Cardiac septum (tissue), 1 donor: ENCODE measurements at regions not wholly inside any gene's neighbourhood (a gene's known extent, or its start where the extent isn't known, plus 50 kb on each side); places are given as distances from the start of the nearest gene placed in this dataset.

Experiments used
- DNase-seq: peaks from one replicate; pipeline ENCODE4 v3.0.0-alpha.2; 2020; ENCODE audit warnings: low spot score
- intact Hi-C: fragments of 100-400 bp; cut with DNase I; formaldehyde crosslinking; loops from one replicate; pipeline ENCODE4 v1.14.0; 2022
- donor health status: DM: no; HTN: no; CAD: no.

- intact Hi-C loops: no loop called here
- DNase-seq: no peak
Observed at GRCh38 chr2:45130736-45131135, 121.5 kb upstream of the SIX2 start.

- DNase-seq: no peak
- intact Hi-C loops: no loop called here
Observed at GRCh38 chr2:45128580-45128997, 119.3 kb upstream of the SIX2 start.

DNA sequence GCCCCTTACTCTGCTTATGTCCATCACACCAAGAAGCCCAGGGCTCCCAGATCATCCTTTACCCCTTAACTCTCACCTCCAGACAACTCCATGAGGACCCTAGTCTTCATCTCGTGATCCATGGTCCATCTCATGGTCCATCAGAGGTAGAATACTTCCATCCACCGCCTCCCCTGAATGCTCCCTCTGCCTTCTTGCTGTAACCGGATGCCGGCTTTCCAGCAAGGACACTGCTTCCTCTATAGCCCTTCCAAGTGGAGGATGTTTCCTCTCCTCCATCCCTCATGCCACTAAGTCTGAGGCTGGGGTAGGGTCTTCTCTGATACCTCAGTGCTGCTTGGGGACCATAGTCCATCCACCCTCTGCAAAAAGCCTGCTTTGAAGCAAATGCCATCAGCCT, 118.6 kb upstream of the SIX2 start:
- intact Hi-C loops: no loop called here
- DNase-seq: no peak

DNA sequence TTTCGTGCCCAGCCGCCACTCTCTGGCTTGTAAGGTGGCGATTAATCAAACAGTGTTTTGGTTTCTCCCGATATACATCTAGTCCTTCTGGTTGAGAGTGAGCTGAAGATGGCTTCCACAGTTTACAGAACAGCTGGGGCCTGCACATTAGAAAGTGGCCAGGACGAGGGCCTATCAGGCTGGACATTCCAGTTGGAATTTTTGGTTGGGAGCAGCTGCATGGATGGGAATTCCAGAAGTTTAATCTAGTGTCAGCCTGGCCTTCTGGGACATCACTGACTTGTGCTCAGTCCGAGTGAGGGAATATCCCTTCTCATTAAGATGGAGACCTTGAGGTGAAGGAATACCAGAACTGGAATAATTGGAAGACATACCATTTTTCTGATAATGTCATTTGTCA, 118.1 kb upstream of the SIX2 start:
- DNase-seq: no peak
- intact Hi-C loops: no loop called here

- DNase-seq: no peak
- intact Hi-C loops: no loop called here
Observed at GRCh38 chr2:45125232-45125631, 116.0 kb upstream of the SIX2 start.

DNA sequence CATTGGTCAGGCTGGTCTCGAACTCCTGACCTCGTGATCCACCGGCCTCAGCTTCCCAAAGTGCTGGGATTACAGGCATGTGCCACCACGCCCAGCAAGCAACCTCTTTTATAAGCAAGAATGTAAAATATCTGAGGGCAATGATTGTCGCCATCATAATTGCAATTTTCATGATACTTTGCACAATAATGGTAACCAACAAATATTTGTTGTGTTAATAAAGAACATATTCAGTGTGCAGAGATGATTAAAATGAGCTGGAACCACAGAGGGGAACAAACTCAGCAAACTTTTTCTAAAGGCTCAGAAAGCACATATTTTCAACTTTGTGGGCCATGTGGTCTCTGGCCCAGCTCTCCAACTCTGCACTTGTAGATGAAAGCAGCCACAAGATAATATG, 115.2 kb upstream of the SIX2 start:
- no peak for DNase-seq
- intact Hi-C loops: no loop called here

GRCh38 chr2:45123521-45124191, 114.4 kb upstream of the SIX2 start:
- intact Hi-C loops: no loop called here
- no peak for DNase-seq

- intact Hi-C loops: no loop called here
- DNase-seq: no peak
Observed at GRCh38 chr2:45123065-45123464, 113.8 kb upstream of the SIX2 start.

DNA sequence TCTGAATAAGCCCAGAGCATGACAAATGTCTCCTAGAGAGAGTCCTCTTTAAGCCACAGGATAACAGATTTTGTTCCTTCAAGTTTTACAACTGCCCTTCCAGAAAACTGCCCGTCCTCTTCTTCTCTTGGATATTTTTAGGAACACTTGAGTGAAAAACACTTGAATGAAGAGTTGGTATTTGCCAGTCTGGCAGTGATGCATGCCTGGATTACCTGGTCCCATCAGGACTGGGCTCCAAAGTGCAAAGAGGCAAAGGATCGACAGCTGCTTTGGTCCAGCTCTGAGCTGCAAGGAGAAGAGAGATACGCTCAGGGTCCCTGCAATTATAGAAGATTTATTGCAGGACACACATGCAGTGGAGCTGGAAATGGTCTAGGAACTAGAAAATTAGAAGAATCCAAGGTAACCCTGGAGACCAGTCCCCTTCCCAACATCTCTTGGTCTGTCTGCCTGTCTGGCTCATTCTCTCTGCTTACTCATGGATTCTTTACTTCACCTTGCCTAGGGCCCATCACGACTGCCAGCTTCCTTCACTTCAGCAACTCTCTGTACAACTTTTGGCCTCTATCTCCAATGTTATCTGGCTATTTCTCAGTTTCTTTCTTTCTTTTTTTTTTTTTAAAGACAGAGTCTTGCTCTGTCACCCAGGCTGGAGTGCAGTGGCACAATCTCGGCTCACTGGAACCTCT, 112.1 kb upstream of the SIX2 start:
- intact Hi-C loops: no loop called here
- no peak for DNase-seq

DNA sequence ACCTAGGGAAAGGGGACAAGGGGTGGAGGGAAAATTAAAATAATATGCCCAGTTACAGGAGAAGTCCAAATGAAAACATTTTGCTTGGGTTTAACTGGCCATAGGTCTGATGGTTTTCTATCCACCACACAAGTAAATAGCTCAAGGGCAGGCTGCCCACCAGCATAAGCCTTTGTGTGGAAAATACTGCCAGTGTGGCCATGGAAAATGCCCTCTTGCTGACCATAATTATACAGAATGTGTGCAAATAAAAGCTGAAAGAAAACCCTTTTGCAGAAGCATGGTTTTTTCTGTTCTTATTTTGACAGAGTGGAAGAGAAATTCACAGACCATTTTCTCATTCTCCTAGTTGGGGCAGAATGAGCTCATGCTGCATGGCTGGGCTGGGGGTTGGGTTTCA, 111.3 kb upstream of the SIX2 start:
- intact Hi-C loops: no loop called here
- DNase-seq: no peak

DNA sequence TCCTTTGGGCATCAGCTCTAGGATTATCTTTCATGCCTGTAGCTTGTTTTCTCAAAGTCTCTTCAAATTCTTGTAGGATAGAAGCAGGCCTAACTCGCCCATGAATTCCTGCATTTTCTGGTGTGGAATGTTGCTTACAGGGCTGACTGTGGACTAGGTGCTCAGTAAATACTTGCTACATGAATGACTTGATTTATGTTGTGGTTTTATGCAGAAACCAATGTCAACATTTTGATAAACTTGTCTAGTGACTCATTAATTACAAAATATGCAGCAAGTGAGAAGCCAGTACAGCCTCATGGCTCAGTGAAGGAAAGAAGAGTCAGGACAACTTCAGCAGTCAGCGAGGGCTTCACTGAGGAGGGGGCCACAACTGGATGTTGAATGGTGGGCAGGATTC, 110.6 kb upstream of the SIX2 start:
- intact Hi-C loops: no loop called here
- DNase-seq: no peak

- intact Hi-C loops: no loop called here
- no peak for DNase-seq
Observed at GRCh38 chr2:45119038-45119437, 109.8 kb upstream of the SIX2 start.

- intact Hi-C loops: no loop called here
- DNase-seq: no peak
Observed at GRCh38 chr2:45117383-45117782, 108.1 kb upstream of the SIX2 start.

GRCh38 chr2:45115181-45115580, 105.9 kb upstream of the SIX2 start:
- intact Hi-C loops: no loop called here
- DNase-seq: no peak

DNA sequence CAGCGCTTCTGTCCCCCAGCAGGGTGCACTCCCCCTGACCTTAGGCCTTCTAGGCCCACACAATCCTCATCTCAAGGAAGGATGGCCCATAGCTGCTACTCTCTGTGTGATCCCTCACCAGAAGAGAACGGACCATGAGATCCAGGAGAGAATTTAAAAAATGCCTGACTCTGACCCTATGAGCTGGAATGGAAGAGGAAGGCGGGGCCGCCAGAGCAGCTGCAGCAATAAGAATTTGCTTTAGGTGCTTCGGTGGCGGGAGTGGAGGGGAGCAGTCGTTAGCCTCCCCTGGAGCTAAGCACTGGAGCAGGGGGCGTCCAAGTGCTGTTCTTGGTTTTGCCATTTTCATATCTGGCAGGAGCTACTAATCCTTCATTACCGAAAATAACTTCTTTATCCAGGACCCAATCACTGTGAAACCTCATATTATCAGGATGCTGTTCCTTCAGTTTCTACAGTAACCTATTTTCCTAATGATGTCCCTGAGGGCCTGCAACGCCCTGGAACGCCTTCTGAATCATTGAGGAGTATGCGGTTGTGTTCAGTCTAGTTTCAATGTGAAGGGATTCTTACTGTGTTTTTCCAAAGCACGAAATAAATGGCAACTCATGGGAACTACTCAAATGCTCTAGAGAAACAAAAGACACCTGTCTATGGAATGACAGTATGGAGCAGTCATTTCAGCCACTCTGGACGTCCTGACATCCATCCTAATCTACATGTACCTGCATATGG, 105.1 kb upstream of the SIX2 start:
- intact Hi-C loops: no loop called here
- no peak for DNase-seq

- intact Hi-C loops: no loop called here
- DNase-seq: no peak
Observed at GRCh38 chr2:45112750-45113149, 103.5 kb upstream of the SIX2 start.

DNA sequence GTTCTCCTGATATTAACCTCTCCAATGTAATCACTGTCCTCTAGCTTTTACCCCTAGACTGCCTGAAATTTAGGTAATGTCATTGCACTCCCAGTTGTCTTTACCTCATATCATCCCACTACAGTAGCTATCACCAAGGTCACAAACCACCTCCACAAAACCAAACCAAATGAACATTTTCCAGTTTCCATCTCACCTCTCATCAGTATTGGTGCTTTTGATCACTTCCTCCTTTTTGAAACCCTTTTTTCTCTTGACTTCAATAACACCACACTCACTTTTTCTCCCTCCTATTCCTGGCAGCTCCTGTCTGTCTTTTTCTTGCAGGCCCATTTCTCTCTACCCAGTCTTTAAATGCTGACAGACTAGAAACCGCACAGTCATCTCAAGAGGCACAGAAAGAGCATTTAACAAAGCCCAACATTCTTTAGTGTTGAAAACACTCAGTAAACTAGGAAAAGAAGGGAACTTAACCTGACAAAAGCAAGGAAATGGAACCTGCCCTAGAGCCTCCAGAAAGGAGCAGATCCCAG, 95.9 kb upstream of the SIX2 start:
- no peak for DNase-seq

DNA sequence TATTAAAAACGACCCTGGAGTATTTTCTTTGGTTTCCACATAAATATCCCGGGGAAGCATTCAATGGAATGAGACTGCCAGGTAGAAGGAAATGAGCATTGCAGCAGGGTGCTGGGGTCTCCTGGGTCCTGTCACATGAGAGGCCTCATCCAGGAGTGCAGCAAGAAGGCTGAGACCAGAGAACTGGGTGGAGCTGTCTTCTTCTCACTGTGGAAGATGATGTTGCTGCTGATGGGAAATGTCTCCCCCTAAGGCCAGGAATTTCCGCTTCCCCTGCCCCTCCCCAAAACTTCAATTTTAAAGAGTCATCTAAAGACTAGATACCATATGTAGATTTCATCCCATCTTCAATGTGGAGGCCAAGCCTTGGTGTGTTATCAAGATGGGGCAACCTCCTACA, 95.2 kb upstream of the SIX2 start:
- no peak for DNase-seq
- intact Hi-C loops: no loop called here

More for the DNA sequence above, 95.9 kb upstream of the SIX2 start:
- intact Hi-C loops: no loop called here

DNA sequence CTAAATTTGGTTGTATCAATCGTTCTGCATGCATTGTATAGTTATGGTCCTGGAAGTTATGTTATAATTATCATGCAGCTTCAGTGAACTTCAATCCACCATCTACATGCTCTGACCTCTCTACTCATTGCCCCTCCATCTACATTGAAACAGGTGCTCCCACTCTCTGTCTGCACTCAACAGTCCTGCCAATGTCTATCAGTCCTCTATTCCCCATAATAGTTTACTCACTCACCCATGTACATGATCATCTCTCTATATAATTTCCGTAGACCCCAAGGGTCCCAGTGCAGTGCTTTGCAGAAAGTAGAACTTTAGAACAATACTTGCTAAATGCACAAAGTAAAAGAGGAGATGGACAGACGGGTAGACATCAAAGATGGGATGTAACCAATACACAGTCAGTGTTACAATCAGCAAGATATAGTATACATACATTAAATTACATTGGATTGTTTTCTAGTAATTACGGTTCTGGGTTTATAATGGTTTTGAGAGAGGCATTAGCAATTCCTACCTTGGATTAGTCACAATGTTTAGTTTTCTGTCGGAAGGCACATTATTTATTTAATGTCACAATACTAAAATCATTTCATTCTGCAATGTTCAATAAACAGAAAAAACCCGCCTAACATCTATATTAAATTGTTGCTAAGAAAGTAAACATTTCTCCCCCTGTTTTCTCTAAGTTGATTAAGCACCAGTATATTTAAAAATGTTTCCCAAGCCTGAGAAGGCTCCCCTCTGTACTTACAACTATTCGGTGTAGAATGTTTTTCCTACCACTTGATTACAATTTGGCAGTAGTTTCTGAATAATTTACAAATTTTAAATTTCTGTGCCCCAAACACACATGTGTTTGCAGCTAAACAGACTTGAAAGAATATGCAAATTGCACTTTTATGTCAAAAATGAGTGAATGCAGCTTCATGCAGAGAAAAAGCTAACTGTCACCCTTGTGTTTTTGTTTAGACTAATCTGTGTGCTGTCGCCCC, 94.4 kb upstream of the SIX2 start:
- intact Hi-C loops: no loop called here
- DNase-seq: no peak
